ENCODE measurements at regions not wholly inside any gene's neighbourhood (a gene's known extent, or its start where the extent isn't known, plus 50 kb on each side); places are given as distances from the start of the nearest gene placed in this dataset.

DNA sequence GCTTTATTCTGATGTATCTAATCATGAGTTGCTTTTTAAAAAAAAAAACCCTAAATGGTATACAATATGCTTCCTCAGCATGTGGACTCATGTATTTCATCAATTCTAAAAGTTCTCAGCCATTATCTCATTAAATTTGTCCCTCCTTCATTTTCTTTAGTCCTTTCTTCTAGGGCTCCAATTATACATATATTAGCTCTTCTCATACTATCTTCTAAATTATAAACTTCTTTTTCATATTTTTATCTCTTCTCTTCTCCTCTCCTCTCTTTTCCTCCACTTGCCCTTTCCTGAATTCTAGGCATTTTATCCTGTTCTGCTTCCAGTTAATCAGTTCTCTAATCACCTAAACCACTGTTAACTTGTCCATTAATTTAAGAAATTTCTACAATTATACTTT is 55.0 kb upstream of the IL33 start:
- TF ChIP-seq, protein P1, sequence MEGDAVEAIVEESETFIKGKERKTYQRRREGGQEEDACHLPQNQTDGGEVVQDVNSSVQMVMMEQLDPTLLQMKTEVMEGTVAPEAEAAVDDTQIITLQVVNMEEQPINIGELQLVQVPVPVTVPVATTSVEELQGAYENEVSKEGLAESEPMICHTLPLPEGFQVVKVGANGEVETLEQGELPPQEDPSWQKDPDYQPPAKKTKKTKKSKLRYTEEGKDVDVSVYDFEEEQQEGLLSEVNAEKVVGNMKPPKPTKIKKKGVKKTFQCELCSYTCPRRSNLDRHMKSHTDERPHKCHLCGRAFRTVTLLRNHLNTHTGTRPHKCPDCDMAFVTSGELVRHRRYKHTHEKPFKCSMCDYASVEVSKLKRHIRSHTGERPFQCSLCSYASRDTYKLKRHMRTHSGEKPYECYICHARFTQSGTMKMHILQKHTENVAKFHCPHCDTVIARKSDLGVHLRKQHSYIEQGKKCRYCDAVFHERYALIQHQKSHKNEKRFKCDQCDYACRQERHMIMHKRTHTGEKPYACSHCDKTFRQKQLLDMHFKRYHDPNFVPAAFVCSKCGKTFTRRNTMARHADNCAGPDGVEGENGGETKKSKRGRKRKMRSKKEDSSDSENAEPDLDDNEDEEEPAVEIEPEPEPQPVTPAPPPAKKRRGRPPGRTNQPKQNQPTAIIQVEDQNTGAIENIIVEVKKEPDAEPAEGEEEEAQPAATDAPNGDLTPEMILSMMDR (IDR thresholded peaks at IDR 0.05; ENCODE audit: insufficient read depth, missing control alignments) = no peak
- FAIRE-seq (no peak), DNase-seq (ENCODE audit: insufficient read length, low spot score) (no peak)

DNA sequence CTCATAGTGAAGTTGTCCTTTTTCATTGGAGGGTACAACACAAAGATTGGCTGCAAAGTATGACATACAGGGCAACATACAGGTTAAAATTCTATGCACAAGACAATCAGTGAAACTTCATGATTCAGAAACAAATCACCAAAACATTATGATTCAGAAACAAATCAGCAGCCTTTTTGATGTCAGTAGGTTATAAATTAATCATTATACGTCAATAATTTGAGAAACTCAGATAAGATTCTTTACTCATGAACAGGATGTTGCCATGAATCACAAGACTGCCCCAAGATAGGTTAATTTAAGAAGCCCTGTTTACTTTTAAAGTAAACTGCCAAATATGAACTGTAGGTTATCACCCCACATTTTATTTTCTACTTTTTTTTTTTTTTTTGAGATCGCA is 62.2 kb upstream of the IL33 start:
- FAIRE-seq (no peak), DNase-seq (ENCODE audit: insufficient read length, low spot score) (no peak)
- TF ChIP-seq, protein P1 (IDR thresholded peaks at IDR 0.05; ENCODE audit: insufficient read depth, missing control alignments) = no peak

DNA sequence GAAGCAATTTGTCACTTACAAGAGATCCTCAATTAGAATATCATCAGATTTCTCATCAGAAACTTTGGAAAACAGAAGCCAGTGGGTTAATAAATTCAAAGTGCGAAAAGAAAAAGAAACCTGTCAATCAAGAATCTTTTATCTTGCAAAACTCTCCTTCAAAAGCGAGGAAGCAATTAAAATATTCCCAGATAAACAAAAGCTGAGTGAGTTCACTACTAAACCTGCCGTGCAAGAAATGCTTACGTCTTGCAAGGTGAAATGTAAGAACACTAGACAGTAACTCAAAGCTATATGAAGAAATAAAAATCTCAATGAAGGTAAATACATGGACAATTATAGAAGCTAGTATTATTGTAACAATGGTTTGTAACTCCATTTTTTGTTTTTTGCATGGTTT is 62.8 kb upstream of the IL33 start:
- no peak for DNase-seq (ENCODE audit: insufficient read length, low spot score)
- TF ChIP-seq, protein P1 (IDR thresholded peaks at IDR 0.05; ENCODE audit: insufficient read depth, missing control alignments) = no peak
- FAIRE-seq = no peak

DNA sequence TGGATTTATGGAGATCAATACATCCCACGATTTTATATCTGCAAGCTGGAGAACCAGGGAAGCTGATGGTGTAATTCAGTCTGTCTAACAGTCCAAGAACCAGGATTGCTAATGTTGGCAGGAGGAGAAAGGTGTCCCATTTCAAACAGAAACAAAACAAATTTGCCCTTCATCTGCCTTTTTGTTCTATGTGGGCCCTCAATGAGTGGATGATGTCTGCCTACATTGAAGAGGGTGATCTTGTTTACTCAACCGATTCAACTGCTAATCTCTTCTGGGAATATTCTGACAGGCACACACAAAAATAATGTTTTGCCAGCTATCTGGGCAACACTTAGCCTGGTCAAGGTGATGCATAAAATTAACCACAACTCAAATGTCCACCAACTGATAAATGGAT is 65.1 kb upstream of the IL33 start:
- TF ChIP-seq, protein P1 (IDR thresholded peaks at IDR 0.05; ENCODE audit: insufficient read depth, missing control alignments) = no peak
- FAIRE-seq (no peak), DNase-seq (ENCODE audit: insufficient read length, low spot score) (no peak)

DNA sequence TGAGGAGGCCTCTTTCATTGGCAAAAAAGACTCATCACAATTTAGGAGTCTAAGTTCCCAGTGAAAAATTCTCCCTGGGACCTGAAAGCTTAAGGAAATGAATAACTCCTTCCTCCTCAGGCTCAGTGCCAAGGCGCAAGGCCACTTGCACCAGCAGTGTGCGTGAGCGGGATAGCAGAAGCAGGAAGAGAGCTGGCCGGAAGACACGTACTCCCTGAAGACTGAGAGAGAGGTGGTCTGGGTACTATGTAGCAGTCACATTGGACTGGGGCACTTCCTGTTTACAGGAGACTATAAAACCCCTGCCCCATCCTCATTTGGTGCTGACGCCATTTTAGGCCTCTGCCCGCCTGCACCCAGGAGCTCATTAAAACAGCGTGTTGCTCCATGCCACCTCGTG is 66.3 kb upstream of the IL33 start:
- DNase-seq (ENCODE audit: insufficient read length, low spot score) = no peak
- TF ChIP-seq, protein P1 (IDR thresholded peaks at IDR 0.05; ENCODE audit: insufficient read depth, missing control alignments) = no peak
- FAIRE-seq = no peak

DNA sequence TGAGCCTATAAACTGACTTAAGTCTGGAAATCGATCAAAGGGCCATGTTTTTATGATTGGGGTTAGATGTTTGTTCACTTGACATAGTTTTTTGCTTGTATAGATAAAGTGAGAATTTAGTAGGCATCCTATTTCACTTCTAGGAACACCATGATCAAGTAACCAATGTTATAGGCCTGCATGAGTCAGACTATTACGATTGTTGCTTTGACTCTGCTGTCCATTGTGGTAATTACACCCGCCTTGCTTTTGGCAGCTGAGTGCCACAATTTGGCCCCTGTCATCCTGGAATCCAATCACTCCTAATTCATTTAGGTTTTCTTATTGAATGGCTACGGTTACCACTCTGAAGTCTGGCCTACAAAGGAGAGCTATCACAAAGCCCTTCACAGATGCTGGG is 67.8 kb upstream of the IL33 start:
- no peak for DNase-seq (ENCODE audit: insufficient read length, low spot score)
- no peak for FAIRE-seq
- TF ChIP-seq, protein P1 (IDR thresholded peaks at IDR 0.05; ENCODE audit: insufficient read depth, missing control alignments) = no peak

DNA sequence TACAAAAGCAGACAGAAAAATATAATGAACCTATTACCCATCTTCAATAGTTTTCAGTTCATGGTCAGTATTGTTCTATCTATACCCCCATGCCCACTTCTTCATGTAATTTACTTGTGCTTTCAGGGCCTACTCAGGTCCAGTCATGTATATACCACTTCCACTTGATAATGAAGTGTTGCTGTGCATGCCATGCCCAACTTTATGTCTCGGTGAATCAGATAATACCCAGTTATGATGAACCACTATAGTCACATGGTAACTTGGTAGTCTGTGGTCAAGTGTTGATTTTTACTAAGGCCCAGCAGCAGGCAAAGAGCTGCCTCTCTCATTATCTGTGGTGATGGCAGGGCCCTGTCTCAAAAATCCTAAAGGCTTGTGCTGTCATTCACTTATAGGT is 70.7 kb upstream of the IL33 start:
- TF ChIP-seq, protein P1 (IDR thresholded peaks at IDR 0.05; ENCODE audit: insufficient read depth, missing control alignments) = no peak
- FAIRE-seq = no peak
- DNase-seq (ENCODE audit: insufficient read length, low spot score) = no peak
